ENCODE measurements at regions not wholly inside any gene's neighbourhood (a gene's known extent, or its start where the extent isn't known, plus 50 kb on each side); places are given as distances from the start of the nearest gene placed in this dataset.

- TF ChIP-seq E2F1 (CRISPR knock-in tag; IDR thresholded peaks at IDR 0.05) (no peak), ZMAT4 (CRISPR knock-in tag; IDR thresholded peaks at IDR 0.05) (no peak), CDX4 (CRISPR knock-in tag; IDR thresholded peaks at IDR 0.05; ENCODE audit: borderline replicate concordance) (no peak), CREM (CRISPR knock-in tag; IDR thresholded peaks at IDR 0.05) (no peak), KAT7 (CRISPR knock-in tag; IDR thresholded peaks at IDR 0.05; ENCODE audit: borderline replicate concordance) (no peak), JAZF1 (CRISPR knock-in tag; IDR thresholded peaks at IDR 0.05) (no peak), FOXP1 (CRISPR knock-in tag; IDR thresholded peaks at IDR 0.05; ENCODE audit: borderline replicate concordance) (no peak)
Measured at GRCh38 chr7:47034180-47034579, 547.7 kb downstream of the TNS3 start (continued).

- POLR2A ChIA-PET: interaction anchor here (0.6 kb wide), 1 partner anchor 369 kb away, joined by 3 read pairs; no protein-coding TSS in a partner anchor
- DNase-seq (ENCODE audit: low spot score) (no peak), ATAC-seq (no peak)
- CTCF ChIA-PET: no interaction called here
- H3K27ac Mint-ChIP-seq: no peak overlapping the region
- H3K4me3 Mint-ChIP-seq: no peak overlapping the region
- no peaks in the 10 kb centered on the region for H3K9me3 Mint-ChIP-seq
- peaks cover 25% of the 10 kb centered on the region for H3K27me3 Mint-ChIP-seq (ENCODE audit: low read depth)
- H3K4me1 Mint-ChIP-seq: no peaks in the 10 kb centered on the region
- no peaks in the 10 kb centered on the region for H3K36me3 Mint-ChIP-seq
- no peak for TF ChIP-seq SOX15 (CRISPR knock-in tag; IDR thresholded peaks at IDR 0.05)
- TF ChIP-seq JAZF1 (CRISPR knock-in tag; IDR thresholded peaks at IDR 0.05): no peak
- TF ChIP-seq HMGXB4 (CRISPR knock-in tag; IDR thresholded peaks at IDR 0.05): no peak
- TF ChIP-seq MXD4 (CRISPR knock-in tag; IDR thresholded peaks at IDR 0.05; ENCODE audit: borderline replicate concordance): no peak
- TF ChIP-seq HMGA2 (CRISPR knock-in tag; IDR thresholded peaks at IDR 0.05): no peak
- TF ChIP-seq PRDM15 (CRISPR knock-in tag; IDR thresholded peaks at IDR 0.05): no peak
- no peak for TF ChIP-seq JUN (CRISPR knock-in tag; IDR thresholded peaks at IDR 0.05)
- no peak for TF ChIP-seq KAT7 (CRISPR knock-in tag; IDR thresholded peaks at IDR 0.05; ENCODE audit: borderline replicate concordance)
- no peak for TF ChIP-seq ZNF425 (CRISPR knock-in tag; conservative IDR thresholded peaks at IDR 0.05)
- no peak for TF ChIP-seq STAT6 (CRISPR knock-in tag; conservative IDR thresholded peaks at IDR 0.05; ENCODE audit: low read depth)
- TF ChIP-seq NR1H2 (CRISPR knock-in tag; IDR thresholded peaks at IDR 0.05): no peak
- no peak for TF ChIP-seq FOXK1 (CRISPR knock-in tag; IDR thresholded peaks at IDR 0.05)
- no peak for TF ChIP-seq CTCF (IDR thresholded peaks at IDR 0.05)
- no peak for TF ChIP-seq NR2C2 (CRISPR knock-in tag; IDR thresholded peaks at IDR 0.05)
Measured at GRCh38 chr7:47032536-47032908, 549.4 kb downstream of the TNS3 start.
